Naive thymus-derived CD4-positive, alpha-beta T cell (primary cell): ENCODE measurements at regions not wholly inside any gene's neighbourhood (a gene's known extent, or its start where the extent isn't known, plus 50 kb on each side); places are given as distances from the start of the nearest gene placed in this dataset.

ENCODE experiments used
- ATAC-seq: fragments of 150-1000 bp; cut with Tn5 transposase; 2 replicates; pipeline ENCODE4 v1.10.0; 2021; ENCODE audit warnings: mild to moderate bottlenecking, moderate library complexity
- CTCF ChIA-PET: fragments of 350-600 bp; sonication (Branson Sonifier 250); formaldehyde crosslinking; loops from one replicate; lab custom pipeline; 2021; ENCODE audit warnings: antibody characterized with exemption; lab: Charles Lee
- POLR2A ChIA-PET: fragments of 350-600 bp; sonication (Branson Sonifier 250); formaldehyde crosslinking; loops from one replicate; lab custom pipeline; 2021; ENCODE audit warnings: antibody characterized with exemption, inconsistent platforms; lab: Charles Lee
- DNase-seq, 9 donors: peaks; one replicate each; pipeline versions ENCODE4 v3.0.0 to v3.0.0-alpha.2; 2020 to 2022; ENCODE audit warnings: mixed read lengths in 1 of 9
- H3K27ac ChIP-seq: one replicate; pipeline ENCODE4 v1.7.0; 2013; ENCODE audit warnings: mild to moderate bottlenecking, low read depth, low read length, moderate library complexity
- H3K27me3 ChIP-seq, 2 donors: one replicate each; pipeline ENCODE4 v1.7.0; 2013; ENCODE audit warnings: low read length in 2 of 2, mild to moderate bottlenecking in 2 of 2, moderate library complexity in 2 of 2; ENCODE audit not compliant: control insufficient read depth in 2 of 2, insufficient read depth in 2 of 2
- H3K36me3 ChIP-seq, 3 experiments: 1 replicate in 2 of 3; 2 replicates in 1 of 3; pipeline ENCODE4 v1.7.0; 2013; ENCODE audit warnings: low read length in 3 of 3, mild to moderate bottlenecking in 3 of 3, moderate library complexity in 1 of 3; ENCODE audit not compliant: insufficient read depth in 3 of 3, control insufficient read depth in 2 of 3
- H3K4me1 ChIP-seq, 2 donors: one replicate each; pipeline ENCODE4 v1.7.0; 2013; ENCODE audit warnings: low read length in 2 of 2, mild to moderate bottlenecking in 2 of 2, moderate library complexity in 1 of 2; ENCODE audit not compliant: control insufficient read depth in 2 of 2, insufficient read depth in 2 of 2
- H3K4me3 ChIP-seq: 2 replicates; pipeline ENCODE4 v1.7.0; 2013; ENCODE audit warnings: mild to moderate bottlenecking, low read length
- H3K9me3 ChIP-seq, 3 experiments: 1 replicate in 2 of 3; 2 replicates in 1 of 3; pipeline ENCODE4 v1.7.0; 2013; ENCODE audit warnings: low read length in 3 of 3; ENCODE audit not compliant: control insufficient read depth in 2 of 3
- H3K27ac Mint-ChIP-seq, 9 donors: one replicate each; pipeline ENCODE4 v1.8.0; 2020 to 2022; ENCODE audit warnings: mixed read lengths in 9 of 9, mild to moderate bottlenecking in 8 of 9, moderate library complexity in 5 of 9, inconsistent platforms in 2 of 9
- H3K27me3 Mint-ChIP-seq, 5 donors: one replicate each; pipeline ENCODE4 v1.8.0; 2021 to 2022; ENCODE audit warnings: mixed read lengths in 5 of 5, mild to moderate bottlenecking in 1 of 5
- H3K36me3 Mint-ChIP-seq, 5 donors: one replicate each; pipeline ENCODE4 v1.8.0; 2020 to 2022; ENCODE audit warnings: mixed read lengths in 5 of 5, mild to moderate bottlenecking in 3 of 5, inconsistent platforms in 1 of 5
- H3K4me1 Mint-ChIP-seq, 7 donors: one replicate each; pipeline ENCODE4 v1.8.0; 2020 to 2022; ENCODE audit warnings: mixed read lengths in 7 of 7, mild to moderate bottlenecking in 3 of 7, inconsistent platforms in 1 of 7
- H3K4me3 Mint-ChIP-seq, 10 donors: one replicate each; pipeline ENCODE4 v1.8.0; 2020 to 2022; ENCODE audit warnings: mild to moderate bottlenecking in 10 of 10, mixed read lengths in 10 of 10, moderate library complexity in 6 of 10, inconsistent platforms in 2 of 10
- H3K9me3 Mint-ChIP-seq, 11 donors: one replicate each; pipeline ENCODE4 v1.8.0; 2020 to 2022; ENCODE audit warnings: mixed read lengths in 11 of 11, mild to moderate bottlenecking in 4 of 11, inconsistent platforms in 1 of 11, moderate library complexity in 1 of 11
- intact Hi-C, 2 donors: fragments of 100-400 bp; cut with micrococcal nuclease; formaldehyde crosslinking; loops; one replicate each; pipeline ENCODE4 v1.15.1; 2023

GRCh38 chr18:42563995-42564394 is 551.5 kb downstream of the RIT2 start:
- H3K9me3 Mint-ChIP-seq: peaks cover 0 to 17% (median 3%) of the 10 kb centered on the region in 11 donors
- intact Hi-C loops: no loop called here
- Histone ChIP-seq H3K9me3 (peaks cover 0 to 3% (median 0%) of the 10 kb centered on the region in 3 experiments), H3K27ac (no peak overlapping the region), H3K36me3 (no peaks in the 10 kb centered on the region), H3K4me1 (no peaks in the 10 kb centered on the region), H3K4me3 (no peak overlapping the region), H3K27me3 (no peaks in the 10 kb centered on the region)
- no peaks in the 10 kb centered on the region for H3K36me3 Mint-ChIP-seq
- no peak for ATAC-seq
- no peaks in the 10 kb centered on the region for H3K27me3 Mint-ChIP-seq
- H3K4me3 Mint-ChIP-seq: no peak overlapping the region
- CTCF ChIA-PET: no interaction called here
- H3K4me1 Mint-ChIP-seq: no peaks in the 10 kb centered on the region
- no peak overlapping the region for H3K27ac Mint-ChIP-seq
- POLR2A ChIA-PET: no interaction called here
- no peak for DNase-seq

DNA sequence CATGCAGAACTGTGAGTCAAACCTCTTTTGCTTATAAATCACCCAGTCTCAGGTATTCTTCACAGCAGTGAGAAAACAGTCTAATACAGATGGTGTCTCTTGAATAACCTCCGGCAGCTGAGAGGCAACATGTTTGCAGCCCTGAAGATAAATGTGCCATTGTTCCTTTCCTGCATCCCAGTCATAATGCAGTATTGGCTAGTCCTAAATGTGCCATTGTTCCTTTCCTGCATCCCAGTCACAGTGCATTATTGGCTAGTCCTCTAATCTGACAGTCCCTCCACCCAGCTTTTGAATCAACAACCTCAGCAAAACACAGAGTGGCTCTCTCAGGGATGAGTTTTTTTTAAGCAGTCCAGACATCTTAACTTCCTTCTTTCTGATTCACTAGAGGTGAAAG is 550.7 kb downstream of the RIT2 start:
- Histone ChIP-seq H3K4me3 (no peak overlapping the region), H3K9me3 (peaks cover 0 to 3% (median 0%) of the 10 kb centered on the region in 3 experiments), H3K27ac (no peak overlapping the region), H3K4me1 (no peaks in the 10 kb centered on the region), H3K27me3 (no peaks in the 10 kb centered on the region), H3K36me3 (no peaks in the 10 kb centered on the region)
- no peak for ATAC-seq
- Mint-ChIP-seq H3K9me3 (peaks cover 0 to 17% (median 3%) of the 10 kb centered on the region in 11 donors), H3K4me1 (no peaks in the 10 kb centered on the region), H3K4me3 (no peak overlapping the region), H3K36me3 (no peaks in the 10 kb centered on the region), H3K27me3 (no peaks in the 10 kb centered on the region), H3K27ac (no peak overlapping the region)
- intact Hi-C loops: no loop called here
- DNase-seq: no peak
- ChIA-PET POLR2A (no interaction called here), CTCF (no interaction called here)

GRCh38 chr18:42568773-42569172 is 546.7 kb downstream of the RIT2 start:
- intact Hi-C loops: no loop called here
- CTCF ChIA-PET: no interaction called here
- ATAC-seq (no peak), DNase-seq (no peak)
- Histone ChIP-seq H3K27me3 (no peaks in the 10 kb centered on the region), H3K4me1 (no peaks in the 10 kb centered on the region), H3K9me3 (peaks cover 0 to 3% (median 0%) of the 10 kb centered on the region in 3 experiments), H3K36me3 (no peaks in the 10 kb centered on the region), H3K27ac (no peak overlapping the region), H3K4me3 (no peak overlapping the region)
- no peak overlapping the region for H3K4me3 Mint-ChIP-seq
- no peaks in the 10 kb centered on the region for H3K4me1 Mint-ChIP-seq
- peaks cover 0 to 24% (median 4%) of the 10 kb centered on the region in 11 donors for H3K9me3 Mint-ChIP-seq
- no peak overlapping the region for H3K27ac Mint-ChIP-seq
- H3K36me3 Mint-ChIP-seq: no peaks in the 10 kb centered on the region
- H3K27me3 Mint-ChIP-seq: no peaks in the 10 kb centered on the region
- POLR2A ChIA-PET: no interaction called here

GRCh38 chr18:42574871-42575270 is 540.6 kb downstream of the RIT2 start:
- Histone ChIP-seq H3K27ac (no peak overlapping the region), H3K27me3 (no peaks in the 10 kb centered on the region), H3K4me1 (no peaks in the 10 kb centered on the region), H3K36me3 (no peaks in the 10 kb centered on the region), H3K4me3 (no peak overlapping the region), H3K9me3 (no peaks in the 10 kb centered on the region)
- no peak for ATAC-seq
- Mint-ChIP-seq H3K9me3 (peaks cover 0 to 15% (median 3%) of the 10 kb centered on the region in 11 donors), H3K27me3 (no peaks in the 10 kb centered on the region), H3K4me3 (no peak overlapping the region), H3K4me1 (no peaks in the 10 kb centered on the region), H3K27ac (no peak overlapping the region), H3K36me3 (no peaks in the 10 kb centered on the region)
- intact Hi-C loops: no loop called here
- DNase-seq: no peak
- ChIA-PET CTCF (no interaction called here), POLR2A (no interaction called here)

- ChIA-PET POLR2A (no interaction called here), CTCF (no interaction called here)
- Histone ChIP-seq H3K27me3 (no peaks in the 10 kb centered on the region), H3K4me3 (no peak overlapping the region), H3K9me3 (no peaks in the 10 kb centered on the region), H3K36me3 (no peaks in the 10 kb centered on the region), H3K27ac (no peak overlapping the region), H3K4me1 (no peaks in the 10 kb centered on the region)
- no peak overlapping the region for H3K4me3 Mint-ChIP-seq
- DNase-seq: no peak
- H3K27ac Mint-ChIP-seq: no peak overlapping the region
- H3K27me3 Mint-ChIP-seq: no peaks in the 10 kb centered on the region
- H3K9me3 Mint-ChIP-seq: peaks cover 0 to 18% (median 3%) of the 10 kb centered on the region in 11 donors
- no peaks in the 10 kb centered on the region for H3K4me1 Mint-ChIP-seq
- no peaks in the 10 kb centered on the region for H3K36me3 Mint-ChIP-seq
- intact Hi-C loops: no loop called here
- ATAC-seq: no peak
Measured at GRCh38 chr18:42576124-42576523, 539.4 kb downstream of the RIT2 start.

GRCh38 chr18:42578792-42579191 is 536.7 kb downstream of the RIT2 start:
- CTCF ChIA-PET: no interaction called here
- Mint-ChIP-seq H3K27ac (no peak overlapping the region), H3K9me3 (peaks cover 0 to 22% (median 3%) of the 10 kb centered on the region in 11 donors), H3K27me3 (no peaks in the 10 kb centered on the region), H3K4me3 (no peak overlapping the region), H3K36me3 (no peaks in the 10 kb centered on the region), H3K4me1 (no peaks in the 10 kb centered on the region)
- no peaks in the 10 kb centered on the region for H3K9me3 ChIP-seq
- POLR2A ChIA-PET: no interaction called here
- H3K27ac ChIP-seq: no peak overlapping the region
- H3K27me3 ChIP-seq: no peaks in the 10 kb centered on the region
- ATAC-seq (no peak), DNase-seq (no peak)
- no peaks in the 10 kb centered on the region for H3K36me3 ChIP-seq
- H3K4me1 ChIP-seq: no peaks in the 10 kb centered on the region
- no peak overlapping the region for H3K4me3 ChIP-seq
- intact Hi-C loops: no loop called here

DNA sequence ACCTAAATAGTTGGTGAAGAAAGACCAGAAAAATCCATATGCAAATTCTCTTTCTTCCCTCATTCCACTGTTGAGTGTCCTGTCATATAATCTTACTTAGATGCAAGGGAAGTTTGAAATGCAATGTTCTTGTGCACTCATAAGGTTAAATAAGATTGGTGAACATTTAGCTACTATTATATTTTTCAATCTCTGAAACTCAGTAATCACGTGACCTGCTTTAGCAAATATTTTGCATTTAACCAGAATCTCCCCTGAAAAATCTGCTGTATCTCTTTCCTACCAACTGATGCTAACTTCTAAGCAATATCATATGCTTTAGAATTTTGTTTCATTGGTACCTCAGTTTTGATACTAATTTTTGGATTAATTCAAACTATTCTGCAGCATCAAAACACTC is 533.2 kb downstream of the RIT2 start:
- H3K36me3 Mint-ChIP-seq: no peaks in the 10 kb centered on the region
- no peak overlapping the region for H3K27ac Mint-ChIP-seq
- no peak for ATAC-seq
- Histone ChIP-seq H3K36me3 (no peaks in the 10 kb centered on the region), H3K27me3 (no peaks in the 10 kb centered on the region), H3K4me1 (no peaks in the 10 kb centered on the region), H3K27ac (no peak overlapping the region), H3K9me3 (no peaks in the 10 kb centered on the region), H3K4me3 (no peak overlapping the region)
- H3K4me3 Mint-ChIP-seq: no peak overlapping the region
- ChIA-PET CTCF (no interaction called here), POLR2A (no interaction called here)
- no peaks in the 10 kb centered on the region for H3K4me1 Mint-ChIP-seq
- H3K9me3 Mint-ChIP-seq: peaks cover 0 to 17% (median 4%) of the 10 kb centered on the region in 11 donors
- H3K27me3 Mint-ChIP-seq: no peaks in the 10 kb centered on the region
- DNase-seq: no peak
- intact Hi-C loops: no loop called here
